Naive thymus-derived CD8-positive, alpha-beta T cell (primary cell): ENCODE measurements at regions not wholly inside any gene's neighbourhood (a gene's known extent, or its start where the extent isn't known, plus 50 kb on each side); places are given as distances from the start of the nearest gene placed in this dataset.
A peak's percentile ranks its signal among the peaks of the same experiment; 100 is the strongest.
"Not testable (repeated sequence)": the region's sequence is repeated elsewhere in the genome, so short reads cannot be mapped to it uniquely, and the experiment has no call there.

Experiments
- ATAC-seq, 2 donors: fragments of 150-1000 bp; cut with Tn5 transposase in 1 of 2; sonication (Bioruptor Pico), chemical (Tn5 transposase) in 1 of 2; 1 replicate in 1 of 2; 2 replicates in 1 of 2; pipeline ENCODE4 v1.10.0; 2021; ENCODE audit warnings: mild to moderate bottlenecking in 2 of 2, moderate library complexity in 2 of 2
- POLR2A ChIA-PET: fragments of 350-600 bp; sonication (Branson Sonifier 250); formaldehyde crosslinking; loops from one replicate; lab custom pipeline; 2021; ENCODE audit warnings: antibody characterized with exemption; lab: Charles Lee
- DNase-seq, 10 donors: peaks; one replicate each; pipeline versions ENCODE4 v3.0.0 to v3.0.0-alpha.2; 2020 to 2022
- H3K27ac Mint-ChIP-seq, 10 donors: one replicate each; pipeline ENCODE4 v1.8.0; 2020 to 2022; ENCODE audit warnings: mild to moderate bottlenecking in 10 of 10, mixed read lengths in 10 of 10, moderate library complexity in 4 of 10, inconsistent platforms in 1 of 10
- H3K27me3 Mint-ChIP-seq, 5 donors: one replicate each; pipeline ENCODE4 v1.8.0; 2021 to 2022; ENCODE audit warnings: mixed read lengths in 5 of 5
- H3K36me3 Mint-ChIP-seq, 3 donors: one replicate each; pipeline ENCODE4 v1.8.0; 2020 to 2022; ENCODE audit warnings: mixed read lengths in 3 of 3, mild to moderate bottlenecking in 2 of 3, inconsistent platforms in 1 of 3
- H3K4me1 Mint-ChIP-seq, 4 donors: one replicate each; pipeline ENCODE4 v1.8.0; 2021 to 2022; ENCODE audit warnings: mixed read lengths in 4 of 4
- H3K4me3 Mint-ChIP-seq, 10 donors: one replicate each; pipeline ENCODE4 v1.8.0; 2020 to 2022; ENCODE audit warnings: mild to moderate bottlenecking in 10 of 10, mixed read lengths in 10 of 10, moderate library complexity in 6 of 10, inconsistent platforms in 1 of 10
- H3K9me3 Mint-ChIP-seq, 9 donors: one replicate each; pipeline ENCODE4 v1.8.0; 2020 to 2022; ENCODE audit warnings: mixed read lengths in 9 of 9, mild to moderate bottlenecking in 3 of 9, inconsistent platforms in 1 of 9, moderate library complexity in 1 of 9

DNA sequence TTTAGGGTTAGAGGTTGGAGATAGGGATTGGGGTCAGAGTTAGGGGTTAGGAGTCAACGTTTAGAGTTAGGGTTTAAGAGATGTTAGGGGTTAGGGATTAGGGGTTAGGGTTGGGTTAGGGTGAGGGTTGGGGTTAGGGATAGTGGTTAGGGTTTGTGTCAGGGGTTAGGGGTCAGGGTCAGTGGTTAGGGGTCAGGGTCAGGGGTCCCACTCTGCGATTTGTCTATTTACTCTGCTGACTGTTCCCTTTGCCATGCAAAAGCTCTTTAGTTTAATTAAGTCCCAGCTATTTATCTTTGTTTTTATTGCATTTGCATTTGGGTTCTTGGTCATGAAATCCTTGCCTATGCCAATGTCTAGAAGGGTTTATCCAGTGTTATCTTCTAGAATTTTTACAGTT lies 1649.3 kb downstream of the SPATA31A7 start:
- Mint-ChIP-seq H3K9me3 (peaks cover 5 to 15% (median 7%) of the 10 kb centered on the region in 9 donors), H3K27ac (peak overlapping the region in 1 of 10 donors; percentile 21), H3K36me3 (peaks cover 3 to 11% (median 6%) of the 10 kb centered on the region in 3 donors), H3K27me3 (peaks cover 9 to 19% (median 17%) of the 10 kb centered on the region in 5 donors), H3K4me3 (peak overlapping the region in 3 of 10 donors; percentile 18 to 51 (median 42))
- ATAC-seq, DNase-seq, H3K4me1 Mint-ChIP-seq, POLR2A ChIA-PET: not testable (repeated sequence)

DNA sequence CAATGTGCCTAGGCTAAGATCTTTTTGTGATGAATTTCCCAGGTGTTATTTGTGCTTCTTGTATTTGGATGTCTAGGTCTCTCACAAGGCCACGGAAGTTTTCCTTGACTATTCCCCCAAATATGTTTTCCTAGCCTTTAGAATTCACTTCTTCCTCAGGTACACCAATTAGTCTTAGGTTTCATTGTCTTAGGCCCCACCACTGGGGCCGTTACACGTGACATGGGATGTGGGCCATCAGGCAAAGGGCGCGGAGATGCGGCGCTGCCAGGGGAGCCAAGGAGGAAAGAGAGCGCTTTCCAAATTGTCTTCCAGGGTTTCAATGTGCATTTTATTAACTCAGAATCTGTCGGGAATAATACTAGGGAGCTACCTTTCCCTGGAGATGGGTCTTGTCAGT lies 1653.3 kb downstream of the SPATA31A7 start:
- peaks cover 5 to 15% (median 7%) of the 10 kb centered on the region in 9 donors for H3K9me3 Mint-ChIP-seq
- H3K4me1 Mint-ChIP-seq, ATAC-seq, POLR2A ChIA-PET, DNase-seq, H3K27ac Mint-ChIP-seq, H3K4me3 Mint-ChIP-seq: not testable (repeated sequence)
- H3K36me3 Mint-ChIP-seq, result peaks cover 3 to 11% (median 6%) of the 10 kb centered on the region in 3 donors
- H3K27me3 Mint-ChIP-seq, result peaks cover 10 to 19% (median 17%) of the 10 kb centered on the region in 5 donors

DNA sequence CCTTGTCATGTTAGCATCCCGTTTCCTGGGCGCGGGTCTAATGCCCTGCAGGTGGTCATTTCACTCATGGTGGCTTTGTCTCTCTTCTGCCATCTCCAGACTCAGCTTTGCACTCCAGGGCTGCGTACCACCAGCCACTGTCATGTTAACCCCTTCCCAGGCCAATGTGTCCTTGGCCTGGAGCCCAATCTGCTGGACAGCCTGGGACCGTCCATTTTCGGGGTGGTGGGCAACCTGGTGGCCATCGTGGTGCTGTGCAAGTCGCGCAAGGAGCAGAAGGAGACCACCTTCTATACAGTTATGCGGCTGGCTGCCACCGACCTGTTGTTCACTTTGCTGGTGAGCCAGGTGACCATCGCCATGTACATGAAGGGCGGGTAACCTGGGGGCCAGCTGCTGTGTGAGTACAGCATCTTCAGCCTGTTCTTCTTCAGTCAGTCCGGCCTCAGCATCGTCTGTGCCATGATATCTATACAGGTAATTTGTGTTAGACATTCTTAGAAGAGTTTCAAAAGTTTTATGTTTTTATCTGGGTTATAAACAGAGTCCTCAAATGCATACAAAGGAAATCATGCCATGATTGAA lies 1654.0 kb downstream of the SPATA31A7 start:
- H3K4me1 Mint-ChIP-seq, H3K27ac Mint-ChIP-seq, POLR2A ChIA-PET, H3K4me3 Mint-ChIP-seq, DNase-seq, ATAC-seq: not testable (repeated sequence)
- H3K36me3 Mint-ChIP-seq, result peaks cover 3 to 11% (median 6%) of the 10 kb centered on the region in 3 donors
- peaks cover 5 to 15% (median 7%) of the 10 kb centered on the region in 9 donors for H3K9me3 Mint-ChIP-seq
- peaks cover 10 to 18% (median 14%) of the 10 kb centered on the region in 5 donors for H3K27me3 Mint-ChIP-seq

DNA sequence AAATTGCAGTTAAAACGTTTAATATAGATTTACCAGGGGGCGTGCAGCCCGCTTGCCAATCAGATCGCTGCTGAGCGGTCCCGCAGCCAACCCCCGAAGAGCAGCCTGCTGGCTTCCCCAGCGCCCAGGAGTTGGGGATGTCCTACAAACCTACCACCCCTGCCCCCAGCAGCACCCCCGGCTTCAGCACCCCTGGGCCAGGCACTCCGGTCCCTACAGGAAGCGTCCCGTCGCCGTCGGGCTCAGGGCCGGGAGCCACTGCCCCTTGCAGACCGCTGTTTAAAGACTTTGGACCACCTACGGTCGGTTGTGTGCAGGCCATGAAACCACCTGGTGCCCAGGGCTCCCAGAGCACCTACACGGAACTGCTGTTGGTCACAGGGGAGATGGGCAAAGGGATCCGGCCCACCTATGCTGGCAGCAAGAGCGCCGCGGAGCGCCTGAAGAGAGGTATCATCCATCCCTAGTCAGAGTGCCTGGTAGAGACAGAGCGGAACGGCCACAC lies 1654.9 kb downstream of the SPATA31A7 start:
- Mint-ChIP-seq H3K4me3 (peak overlapping the region in 1 of 10 donors; percentile 34), H3K9me3 (peaks cover 5 to 15% (median 7%) of the 10 kb centered on the region in 9 donors), H3K27me3 (peaks cover 10 to 26% (median 14%) of the 10 kb centered on the region in 5 donors), H3K36me3 (peaks cover 3 to 11% (median 6%) of the 10 kb centered on the region in 3 donors)
- H3K27ac Mint-ChIP-seq, H3K4me1 Mint-ChIP-seq, ATAC-seq, DNase-seq, POLR2A ChIA-PET: not testable (repeated sequence)

DNA sequence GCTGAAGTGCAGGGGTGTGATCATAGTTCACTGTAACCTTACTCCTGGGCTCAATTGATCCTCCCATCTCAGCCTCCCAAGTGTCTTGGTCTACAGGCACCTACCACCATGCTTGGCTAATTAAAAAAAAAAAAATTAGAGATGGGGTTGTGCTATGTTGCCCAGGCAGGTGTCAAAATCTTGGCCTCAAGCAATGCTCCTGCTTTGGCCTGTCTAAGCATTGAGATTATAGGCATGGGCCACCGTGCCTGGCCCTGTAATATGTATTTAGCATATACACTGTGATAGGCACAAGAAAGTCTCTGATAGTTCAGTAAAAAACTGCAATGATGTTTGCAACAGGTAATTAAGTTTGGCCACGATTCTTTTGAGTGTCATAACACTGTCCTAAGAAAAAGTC lies 1658.4 kb downstream of the SPATA31A7 start:
- H3K4me1 Mint-ChIP-seq, DNase-seq, H3K4me3 Mint-ChIP-seq, H3K27ac Mint-ChIP-seq, POLR2A ChIA-PET, H3K36me3 Mint-ChIP-seq, H3K9me3 Mint-ChIP-seq, ATAC-seq: not testable (repeated sequence)
- H3K27me3 Mint-ChIP-seq, result peaks cover 5 to 38% (median 8%) of the 10 kb centered on the region in 5 donors

DNA sequence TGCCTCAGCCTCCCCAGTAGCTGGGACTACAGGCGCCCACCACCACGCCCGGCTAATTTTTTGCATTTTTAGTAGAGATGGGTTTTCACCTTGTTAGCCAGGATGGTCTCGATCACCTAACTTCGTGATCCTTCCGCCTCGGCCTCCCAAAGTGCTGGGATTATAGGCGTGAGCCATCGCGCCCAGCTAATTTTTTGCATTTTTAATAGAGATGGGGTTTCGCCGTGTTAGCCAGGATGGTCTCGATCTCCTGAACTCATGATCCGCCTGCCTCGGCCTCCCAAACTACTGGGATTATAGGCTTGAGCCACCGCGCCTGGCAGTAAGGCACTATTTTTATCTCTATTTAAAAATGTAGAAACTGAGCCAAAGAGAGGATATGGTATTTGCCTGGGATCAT lies 1660.2 kb downstream of the SPATA31A7 start:
- H3K4me3 Mint-ChIP-seq, POLR2A ChIA-PET, H3K9me3 Mint-ChIP-seq, H3K4me1 Mint-ChIP-seq, H3K36me3 Mint-ChIP-seq, ATAC-seq, DNase-seq: not testable (repeated sequence)
- H3K27me3 Mint-ChIP-seq, result peaks cover 4 to 37% (median 10%) of the 10 kb centered on the region in 5 donors
- H3K27ac Mint-ChIP-seq, result peak overlapping the region in 1 of 10 donors; percentile 34

DNA sequence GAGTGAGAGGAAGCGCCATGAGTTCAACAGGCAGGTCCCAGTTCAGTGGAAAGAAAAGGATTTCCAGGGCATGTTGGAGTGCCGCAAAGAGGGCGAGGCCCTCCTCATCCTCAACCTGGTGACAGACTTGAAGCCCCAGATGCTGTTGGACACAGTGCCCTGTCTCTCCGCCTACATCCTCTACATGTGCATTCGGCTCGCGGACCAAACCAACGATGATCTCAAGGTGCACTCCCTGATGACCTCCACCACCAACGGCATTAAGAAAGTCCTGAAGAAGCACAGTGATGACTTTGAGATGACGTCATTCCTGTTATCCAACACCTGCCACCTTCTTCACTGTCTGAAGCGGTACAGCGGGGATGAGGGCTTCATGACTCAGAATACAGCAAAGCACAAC lies 1667.4 kb downstream of the SPATA31A7 start:
- H3K27ac Mint-ChIP-seq, POLR2A ChIA-PET, H3K4me3 Mint-ChIP-seq, H3K36me3 Mint-ChIP-seq, H3K4me1 Mint-ChIP-seq, H3K9me3 Mint-ChIP-seq, DNase-seq, ATAC-seq: not testable (repeated sequence)
- peaks cover 20 to 55% (median 22%) of the 10 kb centered on the region in 5 donors for H3K27me3 Mint-ChIP-seq

DNA sequence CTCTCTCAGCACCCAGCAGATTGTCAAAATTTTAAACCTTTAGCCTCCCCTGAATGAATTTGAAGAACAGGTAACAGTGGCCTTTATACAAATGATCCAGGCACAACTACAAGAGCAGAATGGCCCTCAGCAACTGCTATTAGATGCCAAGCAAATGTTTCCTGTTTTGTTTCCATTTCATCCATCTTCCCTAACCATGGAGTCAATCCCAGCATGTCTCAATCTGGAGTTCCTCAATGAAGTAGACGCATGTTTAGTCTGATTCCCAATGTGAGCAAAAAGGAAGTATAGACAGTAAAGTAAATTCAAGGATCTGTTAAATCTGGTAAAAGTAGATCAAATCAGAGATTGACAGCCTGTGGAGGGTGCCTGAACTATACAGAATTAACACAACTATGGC lies 1668.4 kb downstream of the SPATA31A7 start:
- H3K27ac Mint-ChIP-seq, H3K4me3 Mint-ChIP-seq, H3K36me3 Mint-ChIP-seq, H3K4me1 Mint-ChIP-seq, H3K9me3 Mint-ChIP-seq, POLR2A ChIA-PET, DNase-seq, ATAC-seq: not testable (repeated sequence)
- H3K27me3 Mint-ChIP-seq, result peaks cover 26 to 55% (median 29%) of the 10 kb centered on the region in 5 donors

DNA sequence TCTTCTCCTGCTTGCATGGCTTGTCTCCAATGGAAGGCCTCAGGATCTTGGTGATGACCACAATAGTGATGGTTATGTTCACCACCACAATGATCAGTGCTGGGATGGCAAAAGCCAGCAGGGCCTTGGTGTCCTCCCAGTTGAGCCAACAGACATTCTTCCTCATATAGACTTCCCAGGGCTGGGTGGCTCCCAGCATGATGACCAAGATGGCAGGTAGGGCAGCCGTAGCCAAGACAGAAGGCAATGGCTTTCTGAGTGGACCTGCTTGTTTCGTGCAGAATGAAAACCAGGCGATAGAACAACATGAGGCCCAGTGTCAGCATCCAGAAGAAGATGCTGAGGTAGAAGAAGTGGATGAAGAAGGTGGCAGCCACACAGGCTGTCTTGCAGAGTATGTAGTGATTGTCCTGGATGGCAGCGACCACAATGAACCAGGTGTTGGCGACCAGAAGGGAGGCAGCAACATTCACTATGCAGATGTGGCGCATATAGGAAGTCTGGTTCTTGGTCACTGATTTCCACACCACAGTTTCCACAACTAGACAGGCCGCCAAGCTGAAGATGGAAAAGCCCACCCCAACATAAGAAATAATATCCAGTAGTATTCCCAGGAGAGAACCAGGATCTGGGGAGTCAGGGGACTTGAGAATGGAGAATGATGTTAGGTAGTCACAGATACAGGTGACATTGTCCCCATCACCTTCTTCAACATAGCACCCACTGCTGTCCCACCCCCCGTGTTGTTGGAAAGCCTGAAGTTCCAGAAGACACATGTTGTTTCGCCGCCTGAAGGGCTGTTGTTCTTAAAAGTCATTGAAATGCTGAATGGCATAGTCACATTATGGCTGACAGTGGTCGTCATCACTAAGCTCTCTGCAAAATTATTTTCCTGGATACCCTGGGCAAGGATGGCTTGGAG lies 1671.4 kb downstream of the SPATA31A7 start:
- H3K4me1 Mint-ChIP-seq, DNase-seq, H3K4me3 Mint-ChIP-seq, H3K9me3 Mint-ChIP-seq, POLR2A ChIA-PET, H3K36me3 Mint-ChIP-seq, H3K27ac Mint-ChIP-seq, ATAC-seq: not testable (repeated sequence)
- peaks cover 41 to 81% (median 46%) of the 10 kb centered on the region in 5 donors for H3K27me3 Mint-ChIP-seq

DNA sequence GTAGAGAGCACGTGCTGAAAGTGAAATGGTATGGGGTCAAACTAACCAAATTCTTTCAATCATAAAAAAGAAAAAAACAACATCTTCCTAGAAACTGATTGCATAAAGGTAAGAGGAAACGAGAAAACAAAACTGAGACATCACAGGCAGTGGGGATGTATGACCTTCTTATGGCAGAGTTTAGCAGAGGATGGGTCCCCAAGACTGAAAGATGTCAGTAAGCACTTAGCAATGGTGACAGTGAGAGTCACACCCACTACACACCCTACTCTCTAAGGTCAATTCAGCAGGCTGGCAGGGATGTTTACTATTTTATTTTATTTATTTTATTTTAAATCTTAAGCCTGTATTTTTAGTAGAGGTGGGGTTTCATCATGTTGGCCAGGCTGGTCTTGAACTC lies 1672.3 kb downstream of the SPATA31A7 start:
- H3K9me3 Mint-ChIP-seq, DNase-seq, H3K4me3 Mint-ChIP-seq, H3K4me1 Mint-ChIP-seq, ATAC-seq, H3K36me3 Mint-ChIP-seq, H3K27ac Mint-ChIP-seq, POLR2A ChIA-PET: not testable (repeated sequence)
- peaks cover 46 to 83% (median 49%) of the 10 kb centered on the region in 5 donors for H3K27me3 Mint-ChIP-seq

DNA sequence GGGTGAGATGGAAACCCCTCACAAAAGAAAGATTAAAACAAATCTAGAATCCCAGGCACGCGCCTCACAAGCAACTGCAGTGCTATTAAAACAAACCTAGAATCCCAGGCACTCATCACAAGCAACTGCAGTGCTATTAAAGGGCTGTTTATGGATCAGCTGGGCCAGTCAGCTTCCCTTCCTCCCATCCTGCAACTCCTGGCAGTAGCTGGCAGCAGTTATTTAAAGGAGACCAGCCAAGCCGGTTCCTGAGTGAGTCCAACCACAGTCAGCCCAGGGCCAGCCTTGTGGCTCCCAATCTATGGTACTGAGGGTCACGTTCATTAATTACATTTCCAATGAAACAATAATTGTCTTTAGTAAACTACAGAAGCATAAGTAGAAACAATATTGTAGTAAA lies 1673.5 kb downstream of the SPATA31A7 start:
- H3K27me3 Mint-ChIP-seq, result peaks cover 46 to 87% (median 50%) of the 10 kb centered on the region in 5 donors
- H3K27ac Mint-ChIP-seq, POLR2A ChIA-PET, H3K36me3 Mint-ChIP-seq, H3K4me3 Mint-ChIP-seq, DNase-seq, H3K9me3 Mint-ChIP-seq, ATAC-seq, H3K4me1 Mint-ChIP-seq: not testable (repeated sequence)

DNA sequence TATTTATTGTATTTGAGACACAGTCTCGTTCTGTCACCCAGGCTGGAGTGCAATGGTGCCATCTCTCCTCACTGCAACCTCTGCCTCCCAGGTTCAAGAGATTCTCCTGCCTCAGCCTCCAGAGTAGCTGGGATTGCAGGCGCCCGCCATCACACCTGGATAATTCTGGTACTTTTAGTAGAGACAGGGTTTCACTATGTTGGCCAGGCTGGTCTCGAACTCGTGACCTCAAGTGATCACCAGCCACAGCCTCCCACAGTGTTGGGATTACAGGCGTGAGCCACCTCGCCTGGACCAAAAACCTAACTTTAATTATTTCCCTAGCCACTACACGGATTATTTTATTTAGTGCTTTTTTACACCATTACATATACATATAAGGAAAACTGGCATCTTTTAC lies 1674.0 kb downstream of the SPATA31A7 start:
- DNase-seq, H3K9me3 Mint-ChIP-seq, POLR2A ChIA-PET, H3K4me1 Mint-ChIP-seq, H3K36me3 Mint-ChIP-seq, ATAC-seq, H3K4me3 Mint-ChIP-seq: not testable (repeated sequence)
- peak overlapping the region in 1 of 10 donors; percentile 20 for H3K27ac Mint-ChIP-seq
- H3K27me3 Mint-ChIP-seq, result peaks cover 44 to 88% (median 49%) of the 10 kb centered on the region in 5 donors
